ENCODE measurements at regions not wholly inside any gene's neighbourhood (a gene's known extent, or its start where the extent isn't known, plus 50 kb on each side); places are given as distances from the start of the nearest gene placed in this dataset.

- TF ChIP-seq CTCF (IDR thresholded peaks at IDR 0.05; ENCODE audit: low read length), result no peak
- TF ChIP-seq EZH2phosphoT487 (IDR thresholded peaks at IDR 0.05; ENCODE audit: low read length), result no peak
Observed at GRCh38 chr6:19269341-19269898, 567.8 kb upstream of the ID4 start.

Data from MM.1S (cell line).